WTC11 (cell line): ENCODE measurements at regions not wholly inside any gene's neighbourhood (a gene's known extent, or its start where the extent isn't known, plus 50 kb on each side); places are given as distances from the start of the nearest gene placed in this dataset.

ENCODE experiments used
- ATAC-seq: fragments of 200-7000 bp; cut with Tn5 transposase; 2 replicates; pipeline ENCODE4 v1.10.0; 2021; ENCODE audit warnings: mild to moderate bottlenecking, moderate library complexity
- CTCF ChIA-PET: fragments of 300-600 bp; sonication (Branson Sonifier 250); formaldehyde crosslinking; loops from one replicate; lab custom pipeline; 2021; ENCODE audit warnings: antibody characterized with exemption; lab: Charles Lee
- POLR2A ChIA-PET: fragments of 350-600 bp; sonication (Branson Sonifier 250); formaldehyde crosslinking; loops from one replicate; lab custom pipeline; 2021; ENCODE audit warnings: antibody characterized with exemption; lab: Charles Lee
- DNase-seq: peaks from one replicate; pipeline ENCODE4 v3.0.0; 2021; ENCODE audit warnings: low spot score
- H3K27ac Mint-ChIP-seq: 2 replicates; pipeline ENCODE4 v1.8.0; 2021; ENCODE audit warnings: mixed read lengths
- H3K27me3 Mint-ChIP-seq: 2 replicates; pipeline ENCODE4 v1.8.0; 2021; ENCODE audit warnings: low read depth, mild to moderate bottlenecking, moderate library complexity, mixed read lengths
- H3K36me3 Mint-ChIP-seq: 2 replicates; pipeline ENCODE4 v1.8.0; 2021; ENCODE audit warnings: mixed read lengths
- H3K4me1 Mint-ChIP-seq: 2 replicates; pipeline ENCODE4 v1.8.0; 2022; ENCODE audit warnings: mixed read lengths
- H3K4me3 Mint-ChIP-seq: 2 replicates; pipeline ENCODE4 v1.8.0; 2021; ENCODE audit warnings: mild to moderate bottlenecking, moderate library complexity, mixed read lengths
- H3K9me3 Mint-ChIP-seq: 2 replicates; pipeline ENCODE4 v1.8.0; 2021; ENCODE audit warnings: mixed read lengths
- CREB1 ChIP-seq: sonication (generic); formaldehyde crosslinking; IDR thresholded peaks from 2 replicates; pipeline ENCODE4 v1.8.0; 2023; ENCODE audit warnings: mild to moderate bottlenecking, missing genetic modification reagents
- ELF4 ChIP-seq: sonication (generic); formaldehyde crosslinking; IDR thresholded peaks from 2 replicates; pipeline ENCODE4 v1.8.1; 2022; ENCODE audit warnings: low read depth, mild to moderate bottlenecking, moderate library complexity, missing genetic modification reagents
- ESRRA ChIP-seq: sonication (generic); formaldehyde crosslinking; IDR thresholded peaks from 2 replicates; pipeline ENCODE4 v1.8.1; 2022; ENCODE audit warnings: mild to moderate bottlenecking, missing genetic modification reagents, borderline replicate concordance
- NFATC4 ChIP-seq: fragments of 250-450 bp; sonication (Bioruptor Pico); IDR thresholded peaks from 2 replicates; pipeline ENCODE4 v1.9.0; 2021; ENCODE audit warnings: mild to moderate bottlenecking
- NR1H2 ChIP-seq: sonication (generic); formaldehyde crosslinking; IDR thresholded peaks from 2 replicates; pipeline ENCODE4 v1.9.0; 2021; ENCODE audit warnings: mild to moderate bottlenecking, moderate library complexity, missing genetic modification reagents
- NR2C2 ChIP-seq: sonication (generic); formaldehyde crosslinking; IDR thresholded peaks from 2 replicates; pipeline ENCODE4 v1.8.0; 2022; ENCODE audit warnings: mild to moderate bottlenecking, missing genetic modification reagents
- ZBTB21 ChIP-seq: sonication (generic); formaldehyde crosslinking; IDR thresholded peaks from 2 replicates; pipeline ENCODE4 v1.8.1; 2023; ENCODE audit warnings: mild to moderate bottlenecking, missing genetic modification reagents, borderline replicate concordance
- ZNF138 ChIP-seq: sonication (generic); formaldehyde crosslinking; conservative IDR thresholded peaks from 2 replicates; pipeline ENCODE4 v1.8.1; 2022; ENCODE audit warnings: mild to moderate bottlenecking, moderate library complexity, missing genetic modification reagents
- ZNF232 ChIP-seq: sonication (generic); formaldehyde crosslinking; IDR thresholded peaks from 2 replicates; pipeline ENCODE4 v1.8.0; 2022; ENCODE audit warnings: mild to moderate bottlenecking, missing genetic modification reagents
- ZNF317 ChIP-seq: sonication (generic); formaldehyde crosslinking; IDR thresholded peaks from 2 replicates; pipeline ENCODE4 v1.8.1; 2023; ENCODE audit warnings: low read depth, mild to moderate bottlenecking, moderate library complexity, missing genetic modification reagents, borderline replicate concordance
- ZNF423 ChIP-seq: fragments of 250-450 bp; sonication (Bioruptor Pico); IDR thresholded peaks from 2 replicates; pipeline ENCODE4 v2.1.2; 2022; ENCODE audit warnings: mild to moderate bottlenecking, moderate library complexity
- TF ChIP-seq, protein P1 (sequence below): fragments of 250-450 bp; sonication (Bioruptor Pico); IDR thresholded peaks from 2 replicates; pipeline ENCODE4 v2.1.2; 2022; ENCODE audit warnings: mild to moderate bottlenecking, moderate library complexity
- TF ChIP-seq, protein P2 (sequence below): sonication (generic); formaldehyde crosslinking; IDR thresholded peaks from 2 replicates; pipeline ENCODE4 v1.8.1; 2023; ENCODE audit warnings: mild to moderate bottlenecking, missing genetic modification reagents, borderline replicate concordance
- TF ChIP-seq, protein P3 (sequence below): fragments of 250-450 bp; sonication (Bioruptor Pico); IDR thresholded peaks from 2 replicates; pipeline ENCODE4 v1.9.0; 2021; ENCODE audit warnings: mild to moderate bottlenecking
- TF ChIP-seq, protein P4 (sequence below): sonication (generic); formaldehyde crosslinking; IDR thresholded peaks from 2 replicates; pipeline ENCODE4 v1.8.0; 2023; ENCODE audit warnings: mild to moderate bottlenecking, missing genetic modification reagents
- TF ChIP-seq, protein P5 (sequence below): sonication (generic); formaldehyde crosslinking; IDR thresholded peaks from 2 replicates; pipeline ENCODE4 v1.8.1; 2022; ENCODE audit warnings: missing genetic modification reagents, borderline replicate concordance
- TF ChIP-seq, protein P6 (sequence below): sonication (generic); formaldehyde crosslinking; IDR thresholded peaks from 2 replicates; pipeline ENCODE4 v1.8.1; 2022; ENCODE audit warnings: mild to moderate bottlenecking, moderate library complexity, missing genetic modification reagents

DNA sequence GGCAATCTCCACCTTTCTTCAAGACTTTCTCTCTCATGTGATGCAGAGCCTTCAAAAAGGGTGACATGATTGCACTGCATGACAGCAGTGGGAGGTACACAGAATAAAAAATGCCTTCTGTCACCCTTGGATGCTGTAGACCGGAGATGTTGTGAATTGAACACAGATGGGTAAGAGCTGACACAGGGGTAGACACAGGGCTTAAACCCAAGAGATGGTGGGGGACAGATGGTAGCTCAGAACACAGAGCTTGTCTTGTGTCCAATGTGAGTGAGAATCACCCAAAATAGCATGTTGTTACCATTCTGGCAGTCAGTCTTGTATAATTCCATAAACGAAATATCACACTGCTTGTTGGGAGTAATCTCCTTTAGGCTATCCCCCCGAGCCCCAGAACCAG is 69.9 kb downstream of the JRKL start:
- H3K4me1 Mint-ChIP-seq: peaks cover 49% of the 10 kb centered on the region
- ATAC-seq (no peak), DNase-seq (no peak)
- peaks cover 49% of the 10 kb centered on the region for H3K9me3 Mint-ChIP-seq
- CTCF ChIA-PET: no interaction called here
- H3K4me3 Mint-ChIP-seq: no peak overlapping the region
- TF ChIP-seq ELF4 (CRISPR knock-in tag) (no peak), ZNF423 (CRISPR knock-in tag) (no peak), ZNF317 (CRISPR knock-in tag) (no peak), ZNF138 (no peak), CREB1 (CRISPR knock-in tag) (no peak), ZBTB21 (CRISPR knock-in tag) (no peak), ZNF232 (no peak), NFATC4 (CRISPR knock-in tag) (no peak), ESRRA (CRISPR knock-in tag) (no peak), NR1H2 (no peak), NR2C2 (CRISPR knock-in tag) (no peak)
- TF ChIP-seq, protein P1, sequence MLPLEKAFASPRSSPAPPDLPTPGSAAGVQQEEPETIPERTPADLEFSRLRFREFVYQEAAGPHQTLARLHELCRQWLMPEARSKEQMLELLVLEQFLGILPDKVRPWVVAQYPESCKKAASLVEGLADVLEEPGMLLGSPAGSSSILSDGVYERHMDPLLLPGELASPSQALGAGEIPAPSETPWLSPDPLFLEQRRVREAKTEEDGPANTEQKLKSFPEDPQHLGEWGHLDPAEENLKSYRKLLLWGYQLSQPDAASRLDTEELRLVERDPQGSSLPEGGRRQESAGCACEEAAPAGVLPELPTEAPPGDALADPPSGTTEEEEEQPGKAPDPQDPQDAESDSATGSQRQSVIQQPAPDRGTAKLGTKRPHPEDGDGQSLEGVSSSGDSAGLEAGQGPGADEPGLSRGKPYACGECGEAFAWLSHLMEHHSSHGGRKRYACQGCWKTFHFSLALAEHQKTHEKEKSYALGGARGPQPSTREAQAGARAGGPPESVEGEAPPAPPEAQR (CRISPR knock-in tag): no peak
- TF ChIP-seq, protein P2, sequence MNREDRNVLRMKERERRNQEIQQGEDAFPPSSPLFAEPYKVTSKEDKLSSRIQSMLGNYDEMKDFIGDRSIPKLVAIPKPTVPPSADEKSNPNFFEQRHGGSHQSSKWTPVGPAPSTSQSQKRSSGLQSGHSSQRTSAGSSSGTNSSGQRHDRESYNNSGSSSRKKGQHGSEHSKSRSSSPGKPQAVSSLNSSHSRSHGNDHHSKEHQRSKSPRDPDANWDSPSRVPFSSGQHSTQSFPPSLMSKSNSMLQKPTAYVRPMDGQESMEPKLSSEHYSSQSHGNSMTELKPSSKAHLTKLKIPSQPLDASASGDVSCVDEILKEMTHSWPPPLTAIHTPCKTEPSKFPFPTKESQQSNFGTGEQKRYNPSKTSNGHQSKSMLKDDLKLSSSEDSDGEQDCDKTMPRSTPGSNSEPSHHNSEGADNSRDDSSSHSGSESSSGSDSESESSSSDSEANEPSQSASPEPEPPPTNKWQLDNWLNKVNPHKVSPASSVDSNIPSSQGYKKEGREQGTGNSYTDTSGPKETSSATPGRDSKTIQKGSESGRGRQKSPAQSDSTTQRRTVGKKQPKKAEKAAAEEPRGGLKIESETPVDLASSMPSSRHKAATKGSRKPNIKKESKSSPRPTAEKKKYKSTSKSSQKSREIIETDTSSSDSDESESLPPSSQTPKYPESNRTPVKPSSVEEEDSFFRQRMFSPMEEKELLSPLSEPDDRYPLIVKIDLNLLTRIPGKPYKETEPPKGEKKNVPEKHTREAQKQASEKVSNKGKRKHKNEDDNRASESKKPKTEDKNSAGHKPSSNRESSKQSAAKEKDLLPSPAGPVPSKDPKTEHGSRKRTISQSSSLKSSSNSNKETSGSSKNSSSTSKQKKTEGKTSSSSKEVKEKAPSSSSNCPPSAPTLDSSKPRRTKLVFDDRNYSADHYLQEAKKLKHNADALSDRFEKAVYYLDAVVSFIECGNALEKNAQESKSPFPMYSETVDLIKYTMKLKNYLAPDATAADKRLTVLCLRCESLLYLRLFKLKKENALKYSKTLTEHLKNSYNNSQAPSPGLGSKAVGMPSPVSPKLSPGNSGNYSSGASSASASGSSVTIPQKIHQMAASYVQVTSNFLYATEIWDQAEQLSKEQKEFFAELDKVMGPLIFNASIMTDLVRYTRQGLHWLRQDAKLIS (CRISPR knock-in tag): no peak
- TF ChIP-seq, protein P3, sequence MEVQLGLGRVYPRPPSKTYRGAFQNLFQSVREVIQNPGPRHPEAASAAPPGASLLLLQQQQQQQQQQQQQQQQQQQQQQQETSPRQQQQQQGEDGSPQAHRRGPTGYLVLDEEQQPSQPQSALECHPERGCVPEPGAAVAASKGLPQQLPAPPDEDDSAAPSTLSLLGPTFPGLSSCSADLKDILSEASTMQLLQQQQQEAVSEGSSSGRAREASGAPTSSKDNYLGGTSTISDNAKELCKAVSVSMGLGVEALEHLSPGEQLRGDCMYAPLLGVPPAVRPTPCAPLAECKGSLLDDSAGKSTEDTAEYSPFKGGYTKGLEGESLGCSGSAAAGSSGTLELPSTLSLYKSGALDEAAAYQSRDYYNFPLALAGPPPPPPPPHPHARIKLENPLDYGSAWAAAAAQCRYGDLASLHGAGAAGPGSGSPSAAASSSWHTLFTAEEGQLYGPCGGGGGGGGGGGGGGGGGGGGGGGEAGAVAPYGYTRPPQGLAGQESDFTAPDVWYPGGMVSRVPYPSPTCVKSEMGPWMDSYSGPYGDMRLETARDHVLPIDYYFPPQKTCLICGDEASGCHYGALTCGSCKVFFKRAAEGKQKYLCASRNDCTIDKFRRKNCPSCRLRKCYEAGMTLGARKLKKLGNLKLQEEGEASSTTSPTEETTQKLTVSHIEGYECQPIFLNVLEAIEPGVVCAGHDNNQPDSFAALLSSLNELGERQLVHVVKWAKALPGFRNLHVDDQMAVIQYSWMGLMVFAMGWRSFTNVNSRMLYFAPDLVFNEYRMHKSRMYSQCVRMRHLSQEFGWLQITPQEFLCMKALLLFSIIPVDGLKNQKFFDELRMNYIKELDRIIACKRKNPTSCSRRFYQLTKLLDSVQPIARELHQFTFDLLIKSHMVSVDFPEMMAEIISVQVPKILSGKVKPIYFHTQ (CRISPR knock-in tag): no peak
- TF ChIP-seq, protein P4, sequence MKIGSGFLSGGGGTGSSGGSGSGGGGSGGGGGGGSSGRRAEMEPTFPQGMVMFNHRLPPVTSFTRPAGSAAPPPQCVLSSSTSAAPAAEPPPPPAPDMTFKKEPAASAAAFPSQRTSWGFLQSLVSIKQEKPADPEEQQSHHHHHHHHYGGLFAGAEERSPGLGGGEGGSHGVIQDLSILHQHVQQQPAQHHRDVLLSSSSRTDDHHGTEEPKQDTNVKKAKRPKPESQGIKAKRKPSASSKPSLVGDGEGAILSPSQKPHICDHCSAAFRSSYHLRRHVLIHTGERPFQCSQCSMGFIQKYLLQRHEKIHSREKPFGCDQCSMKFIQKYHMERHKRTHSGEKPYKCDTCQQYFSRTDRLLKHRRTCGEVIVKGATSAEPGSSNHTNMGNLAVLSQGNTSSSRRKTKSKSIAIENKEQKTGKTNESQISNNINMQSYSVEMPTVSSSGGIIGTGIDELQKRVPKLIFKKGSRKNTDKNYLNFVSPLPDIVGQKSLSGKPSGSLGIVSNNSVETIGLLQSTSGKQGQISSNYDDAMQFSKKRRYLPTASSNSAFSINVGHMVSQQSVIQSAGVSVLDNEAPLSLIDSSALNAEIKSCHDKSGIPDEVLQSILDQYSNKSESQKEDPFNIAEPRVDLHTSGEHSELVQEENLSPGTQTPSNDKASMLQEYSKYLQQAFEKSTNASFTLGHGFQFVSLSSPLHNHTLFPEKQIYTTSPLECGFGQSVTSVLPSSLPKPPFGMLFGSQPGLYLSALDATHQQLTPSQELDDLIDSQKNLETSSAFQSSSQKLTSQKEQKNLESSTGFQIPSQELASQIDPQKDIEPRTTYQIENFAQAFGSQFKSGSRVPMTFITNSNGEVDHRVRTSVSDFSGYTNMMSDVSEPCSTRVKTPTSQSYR (CRISPR knock-in tag): no peak
- TF ChIP-seq, protein P5, sequence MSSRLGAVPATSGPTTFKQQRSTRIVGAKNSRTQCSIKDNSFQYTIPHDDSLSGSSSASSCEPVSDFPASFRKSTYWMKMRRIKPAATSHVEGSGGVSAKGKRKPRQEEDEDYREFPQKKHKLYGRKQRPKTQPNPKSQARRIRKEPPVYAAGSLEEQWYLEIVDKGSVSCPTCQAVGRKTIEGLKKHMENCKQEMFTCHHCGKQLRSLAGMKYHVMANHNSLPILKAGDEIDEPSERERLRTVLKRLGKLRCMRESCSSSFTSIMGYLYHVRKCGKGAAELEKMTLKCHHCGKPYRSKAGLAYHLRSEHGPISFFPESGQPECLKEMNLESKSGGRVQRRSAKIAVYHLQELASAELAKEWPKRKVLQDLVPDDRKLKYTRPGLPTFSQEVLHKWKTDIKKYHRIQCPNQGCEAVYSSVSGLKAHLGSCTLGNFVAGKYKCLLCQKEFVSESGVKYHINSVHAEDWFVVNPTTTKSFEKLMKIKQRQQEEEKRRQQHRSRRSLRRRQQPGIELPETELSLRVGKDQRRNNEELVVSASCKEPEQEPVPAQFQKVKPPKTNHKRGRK: no peak
- TF ChIP-seq, protein P6, sequence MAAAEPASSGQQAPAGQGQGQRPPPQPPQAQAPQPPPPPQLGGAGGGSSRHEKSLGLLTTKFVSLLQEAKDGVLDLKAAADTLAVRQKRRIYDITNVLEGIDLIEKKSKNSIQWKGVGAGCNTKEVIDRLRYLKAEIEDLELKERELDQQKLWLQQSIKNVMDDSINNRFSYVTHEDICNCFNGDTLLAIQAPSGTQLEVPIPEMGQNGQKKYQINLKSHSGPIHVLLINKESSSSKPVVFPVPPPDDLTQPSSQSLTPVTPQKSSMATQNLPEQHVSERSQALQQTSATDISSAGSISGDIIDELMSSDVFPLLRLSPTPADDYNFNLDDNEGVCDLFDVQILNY (CRISPR knock-in tag): no peak
- POLR2A ChIA-PET: no interaction called here
- no peaks in the 10 kb centered on the region for H3K27me3 Mint-ChIP-seq
- H3K27ac Mint-ChIP-seq: no peak overlapping the region
- peaks cover 21% of the 10 kb centered on the region for H3K36me3 Mint-ChIP-seq
